ENCODE measurements at regions not wholly inside any gene's neighbourhood (a gene's known extent, or its start where the extent isn't known, plus 50 kb on each side); places are given as distances from the start of the nearest gene placed in this dataset.

DNA sequence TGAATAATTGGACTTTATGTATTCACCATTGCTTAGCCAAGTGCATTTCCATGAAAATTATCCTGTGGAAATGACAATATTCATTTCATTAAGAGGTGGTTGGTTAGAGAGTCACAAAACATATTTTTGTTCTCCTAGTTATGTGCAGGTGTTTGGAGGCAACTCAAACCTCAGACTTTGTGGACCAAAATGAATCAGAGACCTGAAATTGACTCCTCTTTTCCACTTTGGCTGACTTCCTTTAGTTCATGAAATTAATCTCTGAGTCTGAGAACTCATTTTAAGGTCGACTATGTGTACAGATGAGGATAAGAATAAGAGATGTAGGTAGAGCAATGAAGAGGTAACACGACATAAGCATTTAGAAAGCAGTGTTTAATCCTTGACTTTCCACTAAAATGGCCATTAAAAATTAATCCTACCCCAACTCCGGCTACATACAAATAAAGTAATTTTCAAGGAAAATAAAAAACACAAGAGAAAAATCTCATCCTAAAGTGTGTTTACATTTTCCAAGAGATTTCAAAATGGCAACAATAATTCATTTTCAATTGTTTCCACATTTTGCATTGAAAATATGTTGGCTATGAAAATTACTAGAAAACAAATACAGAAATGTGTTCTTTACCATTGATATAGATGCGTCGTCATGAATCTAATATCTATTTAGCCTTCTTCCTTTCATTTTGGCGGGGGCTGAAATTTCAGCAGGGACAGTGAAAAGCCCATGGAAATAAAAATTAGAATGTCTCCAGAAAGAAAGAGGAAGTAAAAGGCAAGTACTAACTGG, 185.4 kb upstream of the CSNK1A1L start:
- TF ChIP-seq CTCF (IDR thresholded peaks at IDR 0.05) (no peak), POLR2AphosphoS5 (IDR thresholded peaks at IDR 0.05) (no peak), POLR2A (IDR thresholded peaks at IDR 0.05) (no peak)
